ENCODE measurements at regions not wholly inside any gene's neighbourhood (a gene's known extent, or its start where the extent isn't known, plus 50 kb on each side); places are given as distances from the start of the nearest gene placed in this dataset.

- TF ChIP-seq, protein P1, sequence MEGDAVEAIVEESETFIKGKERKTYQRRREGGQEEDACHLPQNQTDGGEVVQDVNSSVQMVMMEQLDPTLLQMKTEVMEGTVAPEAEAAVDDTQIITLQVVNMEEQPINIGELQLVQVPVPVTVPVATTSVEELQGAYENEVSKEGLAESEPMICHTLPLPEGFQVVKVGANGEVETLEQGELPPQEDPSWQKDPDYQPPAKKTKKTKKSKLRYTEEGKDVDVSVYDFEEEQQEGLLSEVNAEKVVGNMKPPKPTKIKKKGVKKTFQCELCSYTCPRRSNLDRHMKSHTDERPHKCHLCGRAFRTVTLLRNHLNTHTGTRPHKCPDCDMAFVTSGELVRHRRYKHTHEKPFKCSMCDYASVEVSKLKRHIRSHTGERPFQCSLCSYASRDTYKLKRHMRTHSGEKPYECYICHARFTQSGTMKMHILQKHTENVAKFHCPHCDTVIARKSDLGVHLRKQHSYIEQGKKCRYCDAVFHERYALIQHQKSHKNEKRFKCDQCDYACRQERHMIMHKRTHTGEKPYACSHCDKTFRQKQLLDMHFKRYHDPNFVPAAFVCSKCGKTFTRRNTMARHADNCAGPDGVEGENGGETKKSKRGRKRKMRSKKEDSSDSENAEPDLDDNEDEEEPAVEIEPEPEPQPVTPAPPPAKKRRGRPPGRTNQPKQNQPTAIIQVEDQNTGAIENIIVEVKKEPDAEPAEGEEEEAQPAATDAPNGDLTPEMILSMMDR (IDR thresholded peaks at IDR 0.05), result no peak
These were observed 157.6 kb downstream of the FOXA2 start for GRCh38 chr20:22426772-22427171.

DNA sequence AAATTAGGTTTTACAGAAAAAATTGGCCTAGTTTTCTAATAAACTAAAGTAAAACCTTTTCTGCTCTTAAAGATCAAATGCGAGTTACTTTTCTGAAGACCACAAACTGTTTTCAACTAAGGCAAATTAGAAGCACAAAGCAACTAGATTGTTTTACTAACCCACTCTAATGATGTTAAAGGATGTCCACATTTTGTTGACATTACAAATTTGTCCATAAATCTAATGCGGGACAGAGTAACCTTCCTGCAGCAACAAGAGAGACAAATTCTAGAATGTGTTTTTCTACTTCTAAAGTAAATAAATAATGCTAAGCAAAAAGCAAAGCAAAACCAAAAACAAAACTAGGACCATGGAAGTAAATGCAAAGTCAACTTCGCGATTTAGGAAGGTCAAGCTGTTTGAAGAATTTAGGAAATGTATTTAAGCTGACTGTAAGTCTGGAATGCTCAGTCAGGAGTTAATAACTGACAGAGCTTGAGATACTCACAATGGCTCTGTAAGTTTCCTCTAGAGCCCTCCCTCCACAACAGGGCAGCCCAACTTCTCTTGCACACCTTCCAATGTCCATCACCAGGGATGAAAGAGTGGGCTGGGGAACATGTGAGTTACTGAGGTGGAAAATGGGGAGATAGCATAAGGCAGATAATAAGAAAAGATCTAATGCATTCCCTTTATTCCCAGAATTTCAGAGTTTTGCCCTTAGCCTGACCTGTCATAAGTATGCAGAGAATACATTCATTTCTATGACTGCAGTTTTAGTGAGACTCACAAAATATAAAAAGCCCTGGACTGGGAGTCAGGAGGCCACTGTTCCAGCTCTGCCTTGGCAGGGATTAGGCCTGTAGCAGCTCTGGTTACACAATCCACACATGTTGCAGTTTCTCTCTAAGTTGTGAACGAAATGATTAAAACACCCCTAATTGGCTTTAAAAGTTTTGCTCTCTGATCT lies 158.8 kb downstream of the FOXA2 start:
- TF ChIP-seq, protein P1 (IDR thresholded peaks at IDR 0.05), result no peak

DNA sequence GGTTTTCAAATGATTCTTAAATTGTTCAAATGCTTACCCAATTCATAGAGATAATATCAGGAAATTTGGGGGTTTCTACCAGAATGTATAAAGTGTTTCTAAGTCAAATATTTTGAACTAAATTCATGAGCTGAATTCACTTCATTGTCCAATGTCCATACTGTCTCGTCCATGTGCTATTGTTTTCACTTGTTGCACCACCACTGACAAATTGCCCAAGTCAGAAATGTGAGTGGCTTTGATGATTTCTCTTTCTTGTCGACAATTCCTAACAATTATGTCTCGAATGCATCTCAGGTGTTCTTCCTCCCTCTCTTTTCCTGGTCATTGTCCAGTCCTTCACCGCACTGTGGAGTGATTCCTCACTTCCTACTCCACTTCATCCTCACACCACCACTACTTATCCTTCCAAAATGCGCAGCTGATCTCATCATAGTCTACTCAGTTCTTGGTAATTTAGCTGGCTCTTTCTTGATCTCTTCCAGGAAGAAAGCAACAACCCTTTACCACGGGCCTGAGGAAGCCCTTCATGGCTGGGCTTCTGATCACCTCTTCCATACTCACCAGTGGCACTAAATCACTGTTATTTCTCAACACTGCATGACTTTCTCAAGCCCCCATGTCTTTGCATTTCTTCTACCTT lies 161.1 kb downstream of the FOXA2 start:
- TF ChIP-seq, protein P1 (IDR thresholded peaks at IDR 0.05), result no peak

DNA sequence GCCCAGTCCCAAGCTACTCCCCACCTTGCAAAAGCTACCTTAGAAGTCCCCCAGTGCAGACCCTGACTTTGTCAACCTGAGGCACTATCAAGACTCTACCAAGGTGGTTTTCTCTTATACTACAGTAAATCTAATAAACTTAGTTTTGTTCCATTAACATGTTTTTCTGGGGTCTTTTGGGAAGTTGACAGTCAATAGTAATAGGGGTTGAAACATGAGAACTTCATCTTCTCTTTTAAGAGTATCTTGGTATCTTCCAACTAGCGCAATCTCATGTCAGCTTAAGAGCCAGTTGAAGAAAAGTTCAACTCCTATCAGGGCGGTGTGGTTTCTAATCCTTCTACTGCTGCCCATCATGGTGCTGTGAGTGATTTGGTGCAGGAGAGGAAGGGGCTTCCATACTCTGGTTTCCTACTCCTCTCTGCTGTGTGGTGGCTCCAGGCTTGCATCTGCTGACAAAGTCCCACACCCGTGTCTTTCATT lies 164.2 kb downstream of the FOXA2 start:
- TF ChIP-seq, protein P1 (IDR thresholded peaks at IDR 0.05), result no peak

DNA sequence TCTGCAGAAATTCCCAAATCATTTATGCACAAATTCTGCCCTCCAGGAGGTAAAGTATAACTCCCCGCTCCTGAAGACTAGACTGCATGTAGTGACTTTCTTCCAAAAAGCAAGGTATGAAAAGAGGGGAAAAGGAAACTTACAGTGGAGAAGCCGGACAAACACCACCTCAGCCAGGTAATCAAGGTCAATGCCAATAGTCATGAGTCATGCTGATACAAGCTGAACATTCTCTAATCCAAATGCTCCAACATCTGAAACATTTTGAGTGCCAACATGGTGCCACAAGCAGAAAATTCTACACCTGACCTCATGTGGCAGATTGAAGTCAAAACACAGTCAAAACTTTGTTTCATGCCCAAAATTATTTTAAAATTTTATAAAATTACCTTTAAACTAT lies 165.6 kb downstream of the FOXA2 start:
- TF ChIP-seq, protein P1 (IDR thresholded peaks at IDR 0.05), result no peak

DNA sequence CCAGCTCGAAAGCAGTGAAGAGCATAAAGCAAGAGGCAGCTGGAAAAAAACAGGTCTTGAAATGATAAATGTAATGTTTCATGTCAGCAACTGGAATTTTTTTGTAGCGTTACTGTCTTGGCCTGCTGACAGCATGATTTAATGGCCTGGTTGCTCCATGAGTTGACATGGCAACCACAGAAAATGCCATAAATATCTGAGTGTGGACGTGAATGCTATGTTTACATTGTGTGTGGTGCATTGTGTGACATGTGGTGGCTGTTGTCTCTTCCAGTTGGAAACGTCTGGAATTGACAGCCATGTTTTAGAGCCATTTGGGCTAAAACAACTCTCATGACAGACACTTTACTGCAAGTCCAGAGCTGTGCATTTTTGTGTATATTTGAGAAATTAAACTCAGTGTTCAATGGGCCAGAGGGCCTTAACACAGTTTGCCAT lies 170.0 kb downstream of the FOXA2 start:
- TF ChIP-seq, protein P1 (IDR thresholded peaks at IDR 0.05), result no peak

- TF ChIP-seq, protein P1 (IDR thresholded peaks at IDR 0.05), result no peak
These were observed 171.1 kb downstream of the FOXA2 start for GRCh38 chr20:22412977-22413868.
